ENCODE measurements at regions not wholly inside any gene's neighbourhood (a gene's known extent, or its start where the extent isn't known, plus 50 kb on each side); places are given as distances from the start of the nearest gene placed in this dataset.
"Not testable (repeated sequence)": the region's sequence is repeated elsewhere in the genome, so short reads cannot be mapped to it uniquely, and the experiment has no call there.

- no peak for DNase-seq
- TF ChIP-seq POLR2A (IDR thresholded peaks at IDR 0.05; ENCODE audit: low read length): no peak
- TF ChIP-seq GATA1 (IDR thresholded peaks at IDR 0.05; ENCODE audit: low read depth, low read length): no peak
These were observed 532.0 kb upstream of the GRAMD2B start for GRCh38 chr5:125891061-125891725.

- TF ChIP-seq POLR2A (IDR thresholded peaks at IDR 0.05; ENCODE audit: low read length): no peak
- TF ChIP-seq GATA1 (IDR thresholded peaks at IDR 0.05; ENCODE audit: low read depth, low read length): no peak
- DNase-seq: no peak
These were observed 528.8 kb upstream of the GRAMD2B start for GRCh38 chr5:125894383-125894782.

GRCh38 chr5:125896368-125896767 is 526.8 kb upstream of the GRAMD2B start:
- no peak for DNase-seq
- TF ChIP-seq POLR2A (IDR thresholded peaks at IDR 0.05; ENCODE audit: low read length): no peak
- no peak for TF ChIP-seq GATA1 (IDR thresholded peaks at IDR 0.05; ENCODE audit: low read depth, low read length)

- TF ChIP-seq POLR2A (IDR thresholded peaks at IDR 0.05; ENCODE audit: low read length): no peak
- no peak for TF ChIP-seq GATA1 (IDR thresholded peaks at IDR 0.05; ENCODE audit: low read depth, low read length)
- no peak for DNase-seq
These were observed 526.1 kb upstream of the GRAMD2B start for GRCh38 chr5:125897089-125897488.

GRCh38 chr5:125898851-125899405 is 524.3 kb upstream of the GRAMD2B start:
- TF ChIP-seq GATA1 (IDR thresholded peaks at IDR 0.05; ENCODE audit: low read depth, low read length): no peak
- TF ChIP-seq POLR2A (IDR thresholded peaks at IDR 0.05; ENCODE audit: low read length): no peak
- DNase-seq: no peak

GRCh38 chr5:125912028-125912427 is 511.2 kb upstream of the GRAMD2B start:
- no peak for DNase-seq
- TF ChIP-seq POLR2A (IDR thresholded peaks at IDR 0.05; ENCODE audit: low read length) (no peak), GATA1 (IDR thresholded peaks at IDR 0.05; ENCODE audit: low read depth, low read length) (no peak)

- DNase-seq: no peak
- TF ChIP-seq GATA1 (IDR thresholded peaks at IDR 0.05; ENCODE audit: low read depth, low read length) (no peak), POLR2A (IDR thresholded peaks at IDR 0.05; ENCODE audit: low read length) (no peak)
These were observed 510.0 kb upstream of the GRAMD2B start for GRCh38 chr5:125913200-125913599.

GRCh38 chr5:125914471-125914870 is 508.7 kb upstream of the GRAMD2B start:
- no peak for DNase-seq
- TF ChIP-seq POLR2A (IDR thresholded peaks at IDR 0.05; ENCODE audit: low read length) (no peak), GATA1 (IDR thresholded peaks at IDR 0.05; ENCODE audit: low read depth, low read length) (no peak)

GRCh38 chr5:125923958-125924357 is 499.3 kb upstream of the GRAMD2B start:
- not testable (repeated sequence) for DNase-seq

GRCh38 chr5:125926172-125926571 is 497.0 kb upstream of the GRAMD2B start:
- no peak for TF ChIP-seq POLR2A (IDR thresholded peaks at IDR 0.05; ENCODE audit: low read length)
- no peak for TF ChIP-seq GATA1 (IDR thresholded peaks at IDR 0.05; ENCODE audit: low read depth, low read length)
- no peak for DNase-seq

- no peak for TF ChIP-seq GATA1 (IDR thresholded peaks at IDR 0.05; ENCODE audit: low read depth, low read length)
- no peak for TF ChIP-seq POLR2A (IDR thresholded peaks at IDR 0.05; ENCODE audit: low read length)
- DNase-seq: no peak
These were observed 494.5 kb upstream of the GRAMD2B start for GRCh38 chr5:125928663-125929062.

GRCh38 chr5:125950012-125950615 is 473.1 kb upstream of the GRAMD2B start:
- DNase-seq: no peak
- TF ChIP-seq POLR2A (IDR thresholded peaks at IDR 0.05; ENCODE audit: low read length): no peak
- no peak for TF ChIP-seq GATA1 (IDR thresholded peaks at IDR 0.05; ENCODE audit: low read depth, low read length)

- no peak for TF ChIP-seq GATA1 (IDR thresholded peaks at IDR 0.05; ENCODE audit: low read depth, low read length)
- TF ChIP-seq POLR2A (IDR thresholded peaks at IDR 0.05; ENCODE audit: low read length): no peak
- DNase-seq: no peak
These were observed 462.1 kb upstream of the GRAMD2B start for GRCh38 chr5:125961150-125961549.

GRCh38 chr5:125965577-125965976 is 457.6 kb upstream of the GRAMD2B start:
- no peak for DNase-seq
- TF ChIP-seq GATA1 (IDR thresholded peaks at IDR 0.05; ENCODE audit: low read depth, low read length): no peak
- TF ChIP-seq POLR2A (IDR thresholded peaks at IDR 0.05; ENCODE audit: low read length): no peak

GRCh38 chr5:125967576-125967975 is 455.6 kb upstream of the GRAMD2B start:
- DNase-seq: no peak
- no peak for TF ChIP-seq POLR2A (IDR thresholded peaks at IDR 0.05; ENCODE audit: low read length)
- no peak for TF ChIP-seq GATA1 (IDR thresholded peaks at IDR 0.05; ENCODE audit: low read depth, low read length)

All from erythroblast (primary cell).